Activated CD4-positive, alpha-beta T cell treated with anti-CD3 and anti-CD28 coated beads, Interleukin-2, amount 50 U/mL, for 24 hours (primary cell): ENCODE measurements at regions not wholly inside any gene's neighbourhood (a gene's known extent, or its start where the extent isn't known, plus 50 kb on each side); places are given as distances from the start of the nearest gene placed in this dataset.
"Not testable (repeated sequence)": the region's sequence is repeated elsewhere in the genome, so short reads cannot be mapped to it uniquely, and the experiment has no call there.

ENCODE experiments used
- DNase-seq, 2 donors: peaks; one replicate each; pipeline ENCODE4 v3.0.0-alpha.2; 2020; ENCODE audit warnings: low read depth in 1 of 2, low spot score in 1 of 2

DNA sequence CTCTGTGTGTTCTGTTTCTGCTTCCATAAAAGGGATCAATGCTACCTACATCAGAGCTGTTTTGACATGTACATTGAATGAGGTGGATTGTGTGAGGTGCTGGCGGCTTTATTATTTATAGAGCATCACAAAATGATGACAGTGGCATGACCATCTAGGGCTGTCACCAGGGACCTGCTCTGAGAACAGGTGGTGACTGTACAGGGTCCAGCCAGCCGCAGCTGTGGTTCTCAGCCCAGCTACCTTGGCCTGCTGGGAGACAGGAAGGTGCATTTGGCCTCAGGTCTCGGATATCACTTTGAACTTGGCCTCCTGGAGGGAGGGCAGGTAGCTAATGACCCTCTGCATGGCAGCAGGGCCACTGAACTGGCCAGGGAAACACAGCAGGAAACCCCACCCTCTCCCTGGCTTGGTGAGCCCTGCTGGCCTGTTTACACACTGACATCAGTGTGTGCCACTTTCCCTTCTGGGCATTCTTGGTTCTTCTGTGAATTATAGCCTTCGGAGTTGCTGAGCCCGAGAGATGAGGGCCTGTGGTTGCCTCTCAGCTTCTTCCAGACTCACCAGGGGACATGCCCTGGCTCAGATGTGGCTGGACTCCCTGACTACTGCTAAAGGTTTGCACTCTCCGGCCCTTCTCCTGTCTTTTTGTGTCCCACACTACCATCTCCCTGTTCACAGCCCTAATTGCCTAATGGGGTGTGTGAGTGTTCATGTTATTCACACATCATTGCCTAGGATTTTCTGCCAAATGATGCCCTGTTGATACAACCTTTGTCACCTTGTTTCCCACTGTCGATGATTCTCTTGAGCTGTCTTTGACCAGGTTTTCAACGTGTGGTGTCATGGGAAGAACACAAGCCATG is 109.2 kb upstream of the RAB12 start:
- no peak for DNase-seq

DNA sequence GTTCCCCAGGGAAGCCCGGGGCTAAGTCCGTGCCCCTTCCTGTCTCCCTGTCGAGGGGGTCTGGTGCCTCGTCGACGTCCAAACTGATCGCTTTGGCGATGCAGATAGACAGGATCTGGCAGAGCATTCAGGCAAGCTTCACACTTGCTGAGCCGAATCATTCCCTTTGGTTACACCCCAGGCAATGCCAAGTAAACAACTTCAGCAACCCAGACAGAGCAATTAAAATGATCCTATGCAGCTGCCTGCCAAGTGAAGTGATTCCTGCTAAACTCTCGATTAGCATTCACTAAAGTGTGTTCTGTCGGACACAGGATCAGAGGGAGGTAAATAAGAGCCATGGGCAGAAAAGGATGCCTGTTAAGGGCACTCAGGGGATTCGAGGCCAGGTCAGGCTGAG is 108.2 kb upstream of the RAB12 start:
- no peak for DNase-seq

DNA sequence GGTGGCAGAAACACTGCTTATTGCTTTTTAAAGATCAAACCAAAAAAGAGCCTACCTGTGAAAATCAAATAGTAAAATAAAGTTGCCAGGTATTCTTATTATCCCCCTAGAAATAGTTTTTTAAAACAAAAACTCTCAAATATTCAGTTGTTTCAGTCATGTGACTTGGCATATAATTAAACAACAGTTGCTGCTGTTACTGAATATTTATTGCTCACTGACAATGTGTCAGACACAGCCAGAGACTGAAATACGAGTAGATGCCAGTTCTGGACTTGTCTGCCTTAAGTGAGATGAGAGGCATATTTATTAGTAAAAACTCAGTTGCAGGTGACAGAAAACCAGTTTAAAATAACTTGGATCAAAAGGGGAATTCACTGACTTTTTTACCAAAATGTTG is 106.0 kb upstream of the RAB12 start:
- no peak for DNase-seq

DNA sequence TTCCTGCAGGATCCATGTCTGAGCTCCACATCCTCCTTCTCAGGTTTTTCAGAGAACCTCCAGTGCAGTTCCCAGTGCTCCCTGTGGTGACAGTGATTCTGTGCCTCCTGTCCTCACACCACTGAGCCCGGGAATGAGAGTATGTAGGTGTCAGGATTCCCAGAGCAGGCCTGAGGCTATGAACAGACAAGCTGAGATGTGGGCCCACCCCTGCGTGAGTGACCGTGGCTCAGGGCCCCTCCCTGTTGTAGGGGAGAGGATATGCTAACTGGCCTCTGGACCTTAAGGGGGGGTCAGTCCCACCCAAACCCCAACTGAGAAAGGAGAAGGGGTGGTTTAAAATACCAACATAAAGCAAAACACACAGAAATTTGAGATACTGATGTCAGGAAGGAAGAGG is 104.8 kb upstream of the RAB12 start:
- no peak for DNase-seq

DNA sequence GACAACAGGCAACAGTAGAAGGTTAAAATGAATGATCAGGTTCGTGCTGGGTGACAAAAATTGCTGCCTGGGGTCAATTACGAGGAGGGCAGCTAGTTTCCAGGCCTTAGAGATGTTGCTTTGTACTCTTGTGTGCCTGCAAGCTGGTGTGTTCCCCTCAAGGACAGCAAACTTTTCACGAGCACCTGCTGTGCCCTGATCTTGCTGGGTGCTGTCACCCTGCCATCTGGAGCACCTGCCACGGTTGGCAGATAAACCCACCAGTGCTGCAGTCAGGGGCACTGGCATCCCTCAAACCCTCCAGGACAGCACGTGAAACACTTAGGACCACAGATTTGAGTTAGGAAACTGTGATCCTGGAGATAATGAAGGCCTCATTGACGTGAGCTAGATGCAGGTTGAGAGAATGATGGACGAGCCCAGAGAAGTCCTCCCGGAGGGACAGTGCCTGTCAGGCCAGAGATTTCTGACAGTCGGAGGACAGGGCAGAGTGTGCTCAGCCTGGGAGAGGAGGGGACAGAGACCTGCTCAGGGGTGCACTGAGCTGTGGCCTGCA is 104.3 kb upstream of the RAB12 start:
- no peak for DNase-seq

DNA sequence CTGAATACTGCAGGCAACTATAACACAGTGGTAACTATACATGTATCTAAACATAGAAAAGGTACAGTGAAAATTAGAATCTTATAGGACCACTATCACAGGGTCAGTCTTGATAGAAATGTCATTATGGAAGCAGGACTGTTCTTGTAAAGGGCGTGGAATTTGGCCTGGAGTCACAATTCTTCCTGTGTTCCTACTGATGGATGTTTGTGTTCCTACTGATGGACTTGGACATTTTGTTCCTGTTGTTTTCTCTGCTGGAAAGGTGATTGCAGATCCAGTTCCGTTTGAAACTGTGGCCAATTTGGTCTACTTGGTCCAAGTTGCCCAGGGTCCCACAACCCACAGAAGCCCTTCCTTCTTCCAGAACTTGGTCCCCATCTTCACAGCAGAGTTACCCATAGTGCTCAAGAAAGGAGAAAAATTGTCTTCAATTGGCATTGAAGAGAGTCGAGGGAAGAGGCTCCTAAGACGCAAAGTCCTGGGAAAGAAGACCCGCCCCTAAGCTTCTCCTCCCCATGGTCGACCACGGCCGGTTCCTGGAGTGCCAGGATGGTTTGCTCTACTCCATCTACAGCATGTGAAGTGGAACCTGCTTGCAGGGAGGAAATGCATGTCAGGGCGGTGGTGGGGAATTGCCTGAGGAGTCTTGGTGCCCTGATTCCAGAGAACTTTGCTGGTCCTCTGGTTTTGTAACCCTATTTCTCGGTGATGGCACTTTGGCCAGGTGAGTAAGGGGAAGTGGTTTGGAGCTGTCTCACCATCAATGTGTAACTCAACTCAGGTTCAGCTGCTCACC is 102.8 kb upstream of the RAB12 start:
- no peak for DNase-seq

DNA sequence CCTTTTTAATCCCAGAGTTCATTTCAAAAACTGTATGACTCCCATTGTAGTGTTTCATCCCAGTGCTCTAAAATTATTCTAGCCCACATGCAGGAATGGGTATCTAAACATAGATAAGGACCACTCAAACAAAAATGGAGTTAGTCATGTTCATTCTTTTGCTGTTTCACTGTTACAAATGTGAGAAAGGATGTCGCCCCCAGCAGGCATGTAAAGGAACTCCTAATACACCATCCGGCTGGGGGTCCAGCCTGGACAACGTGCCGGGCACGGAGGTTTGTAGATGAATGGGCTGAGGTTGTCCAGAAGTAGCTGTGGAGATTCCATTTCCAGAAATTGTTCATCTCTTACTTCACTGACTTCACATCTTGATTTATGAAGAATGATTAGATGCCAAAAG is 101.9 kb upstream of the RAB12 start:
- no peak for DNase-seq

DNA sequence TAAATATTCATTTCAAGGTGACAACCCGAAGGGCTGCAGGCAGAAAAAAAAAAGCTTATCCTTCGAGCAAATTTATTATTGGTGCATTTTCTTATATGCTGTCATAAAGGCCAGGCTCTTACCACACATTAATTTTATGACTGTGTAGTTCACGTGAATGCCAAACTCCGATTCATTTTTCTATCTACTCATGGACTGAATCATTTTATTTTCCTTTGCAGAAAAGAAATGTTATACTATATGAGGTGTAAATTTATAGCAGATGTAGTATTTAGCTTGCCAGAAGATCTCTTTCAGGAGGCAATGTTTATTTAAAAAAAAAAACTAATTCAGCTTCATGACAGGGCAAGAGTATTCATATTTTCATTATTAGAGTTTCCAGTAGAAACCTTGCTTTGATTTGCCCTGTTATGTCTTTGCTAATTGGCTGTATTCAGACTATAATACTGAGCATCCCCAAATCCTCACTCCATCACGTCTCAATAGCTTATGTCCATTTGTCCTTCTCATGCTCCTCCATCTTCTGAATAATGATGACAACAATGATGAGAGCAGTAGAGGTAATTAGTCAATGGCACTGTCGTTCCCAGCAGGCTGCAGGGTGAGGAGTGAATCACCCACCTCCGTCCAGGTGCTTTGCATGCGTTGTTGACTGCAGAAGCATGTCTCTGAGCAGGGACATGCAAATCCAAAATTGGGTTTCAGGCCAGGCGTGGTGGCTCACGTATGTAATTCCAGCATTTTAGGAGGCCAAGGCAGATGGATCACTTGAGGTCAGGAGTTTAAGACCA is 101.1 kb upstream of the RAB12 start:
- DNase-seq = no peak

DNA sequence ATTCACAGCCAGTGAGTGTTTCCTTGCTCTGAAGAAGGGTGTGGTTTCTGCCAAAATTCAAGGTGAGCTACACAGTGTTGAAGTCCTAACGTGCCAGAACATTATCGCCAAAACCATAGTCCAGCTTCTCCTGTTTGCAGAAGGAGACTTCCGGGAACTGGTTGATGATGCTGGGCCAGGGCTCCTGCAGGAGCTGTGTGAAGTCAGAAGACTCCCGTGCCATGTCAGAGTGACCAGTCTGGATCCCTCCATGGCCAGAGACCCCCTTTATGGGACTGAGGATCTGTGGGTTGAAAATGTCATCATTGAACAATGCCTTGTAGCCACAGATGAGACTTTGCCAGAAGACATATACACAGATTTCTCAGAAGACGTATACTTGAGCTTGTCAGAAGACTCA is 96.0 kb upstream of the RAB12 start:
- no peak for DNase-seq

DNA sequence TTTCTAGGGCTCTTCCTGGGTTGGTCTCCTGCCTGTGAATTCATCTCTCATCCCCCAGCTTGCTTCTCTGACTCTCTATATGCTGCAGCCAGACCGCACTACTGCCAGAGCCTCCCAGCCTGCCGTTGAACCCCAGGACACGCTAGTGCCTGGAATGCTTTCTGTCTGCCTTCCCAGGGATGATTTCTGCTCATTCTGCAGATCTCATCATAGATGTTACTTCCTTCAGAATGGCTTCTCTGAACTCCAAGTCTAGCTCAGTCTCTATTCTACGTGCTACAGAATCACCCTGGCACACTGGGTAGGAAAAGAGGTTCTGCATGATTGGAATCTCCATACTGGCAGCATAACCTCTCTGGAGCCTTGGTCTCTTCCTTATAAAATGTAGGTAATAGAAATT is 94.8 kb upstream of the RAB12 start:
- DNase-seq = no peak

DNA sequence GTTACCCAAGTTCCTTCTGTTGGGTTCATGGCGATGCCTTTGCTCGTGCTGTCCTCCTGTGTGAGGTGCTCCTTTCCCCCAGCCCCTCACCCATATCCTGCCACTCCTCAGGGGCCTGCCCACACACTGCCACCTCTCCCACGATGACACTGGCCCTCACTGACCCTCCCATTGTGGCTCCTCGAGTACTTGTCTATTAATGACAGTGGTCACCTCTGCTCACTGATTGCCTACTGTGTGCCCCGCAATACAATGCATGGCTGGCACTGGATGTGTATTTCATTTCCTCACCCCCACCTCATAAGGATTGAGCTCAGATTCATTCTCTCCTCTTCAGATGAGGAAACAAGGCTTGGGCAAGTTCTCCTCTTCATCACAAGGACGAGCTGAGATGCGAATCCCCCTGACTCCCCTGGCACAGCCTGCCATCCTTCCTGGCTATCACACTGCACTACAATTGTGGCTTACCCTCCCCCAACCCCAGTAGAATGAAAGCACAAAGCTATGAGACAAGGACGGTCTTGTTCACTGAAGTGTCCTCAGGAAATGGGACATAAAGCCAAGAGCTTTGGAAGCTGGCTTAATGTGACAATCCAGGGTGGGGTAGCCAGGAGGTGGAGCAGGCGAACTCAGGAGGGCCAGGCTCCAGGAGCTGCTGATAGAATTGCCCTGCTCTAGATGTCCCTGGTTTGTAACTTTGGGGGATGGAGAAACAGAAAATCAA is 93.9 kb upstream of the RAB12 start:
- no peak for DNase-seq

DNA sequence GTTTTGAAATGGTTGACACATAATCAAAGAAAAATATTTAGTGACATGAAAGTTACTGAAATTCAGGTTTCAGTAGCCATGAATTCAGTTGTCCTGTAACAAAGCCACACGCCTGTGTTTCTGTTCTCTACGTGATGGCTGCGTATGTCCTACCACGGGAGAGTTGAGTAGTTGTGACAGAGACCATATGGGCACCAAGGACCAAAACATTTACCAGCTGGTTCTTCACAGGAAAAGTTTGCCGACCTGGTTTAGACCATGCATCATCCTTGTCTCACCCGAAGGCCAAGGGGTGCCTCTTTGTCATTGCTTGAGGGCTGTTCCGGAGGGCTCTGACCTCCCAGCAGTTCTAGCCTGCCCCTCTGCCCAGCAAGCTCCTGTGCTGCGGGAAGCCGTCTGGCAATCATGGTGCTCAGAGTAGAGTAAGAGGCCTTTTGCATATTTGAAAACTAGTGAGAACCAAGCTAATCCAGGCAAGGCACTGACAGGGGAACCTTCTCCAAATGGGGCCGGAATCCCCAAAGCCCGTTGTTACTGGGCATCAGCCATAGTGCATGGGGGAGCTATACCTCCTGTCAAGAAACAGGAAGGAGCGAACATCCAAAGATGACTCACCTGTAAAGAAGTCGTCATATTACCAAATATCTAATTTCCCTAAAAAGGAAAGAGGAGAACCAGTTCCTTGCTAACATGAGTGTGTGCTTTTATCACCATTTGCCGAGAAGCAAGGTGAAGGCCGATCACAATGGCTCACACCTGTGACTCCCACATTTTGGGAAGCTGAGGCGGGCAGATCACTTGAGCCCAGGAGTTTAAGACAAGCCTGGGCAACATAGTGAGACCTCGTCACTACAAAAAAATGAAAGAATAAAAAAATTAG is 92.6 kb upstream of the RAB12 start:
- no peak for DNase-seq

DNA sequence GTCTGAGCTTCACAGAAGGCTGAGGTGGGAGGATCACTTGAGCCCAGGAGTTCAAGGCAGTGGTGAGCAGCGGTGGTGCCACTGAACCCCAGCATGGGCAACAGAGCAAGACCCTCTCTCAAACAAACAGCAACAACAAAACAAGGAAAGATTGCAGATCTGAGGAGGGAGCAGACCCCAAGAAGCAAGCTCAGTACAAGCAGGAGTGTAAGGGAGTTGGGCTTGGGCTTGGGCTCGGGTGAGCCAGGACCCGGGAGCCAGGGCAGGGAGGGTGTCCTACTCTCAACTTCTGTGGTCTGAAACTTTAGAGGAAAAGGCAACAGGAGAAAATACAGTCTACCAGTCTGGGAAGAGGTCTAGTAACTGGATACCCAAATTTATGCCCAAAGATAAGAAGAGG is 92.0 kb upstream of the RAB12 start:
- no peak for DNase-seq

DNA sequence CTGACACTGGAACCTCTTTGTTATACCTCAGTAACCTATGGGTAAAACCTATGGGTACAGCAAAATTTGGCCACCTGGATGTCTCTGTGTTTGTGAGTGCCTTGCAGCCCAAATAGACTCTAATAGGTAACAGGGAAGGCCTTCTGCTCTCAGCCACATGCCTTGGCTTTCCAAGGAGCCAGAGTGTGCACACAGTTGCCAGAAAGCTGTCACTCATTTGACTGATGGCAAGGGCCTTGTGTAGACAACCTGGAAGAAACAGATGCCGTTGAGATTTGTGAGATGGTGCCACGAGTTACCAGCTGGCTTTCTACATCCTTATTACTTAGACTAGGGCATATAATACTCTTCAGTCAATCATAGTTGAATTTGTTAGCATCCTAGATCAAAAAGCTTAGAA is 90.1 kb upstream of the RAB12 start:
- DNase-seq = no peak

DNA sequence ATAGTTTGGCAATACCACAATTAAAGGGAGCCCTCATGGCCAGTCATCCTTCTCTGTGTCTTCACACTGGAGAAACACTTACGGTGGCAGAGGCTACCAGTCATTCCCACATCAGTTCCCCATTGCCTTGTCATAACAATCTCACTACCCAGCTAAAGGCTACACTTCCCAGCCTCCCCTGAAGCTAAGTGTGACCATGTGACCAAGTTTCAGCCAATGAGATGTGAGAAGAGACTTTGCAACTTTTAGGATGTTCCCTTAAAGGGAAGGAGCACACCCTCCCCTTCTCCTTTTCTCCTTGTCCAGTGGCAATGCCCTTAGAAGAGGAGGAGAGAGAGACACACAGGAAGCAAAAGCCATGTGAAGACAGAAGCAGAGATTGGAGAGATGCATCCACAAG is 89.0 kb upstream of the RAB12 start:
- DNase-seq = no peak

DNA sequence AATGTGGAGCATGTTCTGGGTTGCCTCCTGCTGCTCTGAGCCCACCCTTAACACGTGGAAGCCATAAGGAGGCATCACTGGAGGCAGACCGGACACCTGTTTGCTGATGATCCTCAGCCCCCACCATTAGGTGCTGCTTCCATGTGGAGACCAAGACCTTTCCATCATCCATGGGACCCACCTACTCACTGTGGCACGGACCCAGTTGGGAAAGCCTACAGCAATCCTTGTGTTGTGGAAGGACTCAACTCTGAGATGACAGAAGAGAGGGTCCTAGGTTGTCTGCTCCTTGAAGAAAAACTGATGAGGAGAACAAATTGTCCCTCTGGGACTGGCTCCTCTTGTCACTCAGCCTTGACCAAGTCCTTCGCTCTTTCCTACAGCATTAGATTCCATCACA is 86.5 kb upstream of the RAB12 start:
- DNase-seq = no peak

DNA sequence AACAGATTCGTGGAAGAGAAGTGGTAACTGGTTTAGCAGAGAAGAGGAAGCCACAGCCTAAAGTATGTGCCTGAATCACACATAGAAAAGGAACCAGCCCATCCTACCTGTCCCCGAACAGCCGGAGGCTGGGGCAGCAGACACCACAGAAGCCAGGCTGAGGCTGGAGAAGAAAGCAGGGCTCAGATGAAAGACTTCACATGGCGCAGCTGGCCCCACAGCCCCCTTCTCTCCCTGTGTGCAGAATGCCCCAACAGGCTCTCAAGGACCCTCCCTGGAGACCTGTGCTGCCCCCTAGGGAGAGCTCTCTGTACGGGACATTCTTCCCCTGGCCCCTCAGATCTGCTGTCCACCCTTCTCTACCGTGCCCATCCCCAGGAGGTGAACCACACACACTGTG is 83.5 kb upstream of the RAB12 start:
- no peak for DNase-seq

DNA sequence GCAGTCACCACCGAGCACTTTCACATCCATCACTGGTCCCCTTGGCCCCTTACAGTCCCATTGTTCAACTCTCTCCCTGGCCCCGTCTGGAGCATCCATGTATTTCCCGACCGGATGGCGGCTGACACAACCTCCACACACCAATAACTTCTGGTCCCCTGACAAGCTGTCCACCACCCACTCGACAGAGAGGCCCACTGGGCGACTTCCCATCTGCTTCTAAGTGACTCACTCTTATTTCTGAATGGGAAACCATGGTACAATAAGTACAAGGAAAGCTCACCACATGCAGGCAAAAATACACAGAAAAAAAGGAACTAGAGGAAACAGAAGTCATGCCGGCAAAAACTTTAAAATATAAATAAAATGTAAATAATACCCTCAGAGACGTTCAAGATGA is 82.9 kb upstream of the RAB12 start:
- no peak for DNase-seq

DNA sequence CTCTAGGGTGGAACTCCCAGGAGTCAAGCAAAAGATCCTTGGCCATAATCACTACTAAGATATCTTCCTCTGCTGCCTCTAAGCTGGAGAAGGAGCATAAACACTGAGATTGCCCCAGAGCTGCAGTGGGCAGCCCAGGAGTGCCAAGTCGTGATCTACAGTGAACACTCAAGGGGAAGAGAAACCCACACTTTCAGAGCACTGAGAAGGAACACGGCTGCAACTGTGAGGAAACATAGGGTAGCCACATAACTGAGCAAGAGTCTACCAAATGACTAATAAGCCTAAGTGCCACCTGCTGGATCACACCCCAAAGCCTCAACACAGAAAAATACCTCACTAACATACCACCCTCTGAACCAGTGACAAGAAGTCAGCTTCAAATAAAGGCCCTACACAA is 79.6 kb upstream of the RAB12 start:
- DNase-seq = no peak

DNA sequence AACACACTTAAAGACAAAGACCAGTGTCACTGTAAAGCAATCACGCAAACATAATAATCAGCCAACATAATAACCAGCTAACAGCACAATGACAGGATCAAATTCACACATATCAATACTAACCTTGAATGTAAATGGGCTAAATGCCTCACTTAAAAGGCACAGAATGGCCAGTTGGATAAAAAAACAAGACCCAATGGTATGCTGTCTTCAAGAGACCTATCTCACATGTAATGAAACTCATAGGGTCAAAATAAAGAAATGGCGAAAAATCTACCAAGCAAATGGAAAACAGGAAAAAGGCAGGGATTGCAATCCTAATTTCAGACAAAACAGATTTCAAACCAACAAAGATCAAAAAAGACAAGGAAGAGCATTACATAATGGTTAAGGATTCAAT is 78.2 kb upstream of the RAB12 start:
- DNase-seq = not testable (repeated sequence)
